Neural cell (in vitro differentiated cells): ENCODE measurements at regions not wholly inside any gene's neighbourhood (a gene's known extent, or its start where the extent isn't known, plus 50 kb on each side); places are given as distances from the start of the nearest gene placed in this dataset.

Source experiments
- H2AFZ ChIP-seq: fragments of 200-600, 300-800 bp; sonication (generic), shearing (Covaris generic); 2 replicates; pipeline ENCODE4 v1.6.0; 2014; ENCODE audit warnings: low read depth, mild to moderate bottlenecking, antibody characterized with exemption, low read length, moderate library complexity
- H3F3A ChIP-seq: fragments of 200-600 bp; shearing (Covaris generic); 2 replicates; pipeline ENCODE4 v1.6.1; 2016; ENCODE audit warnings: mild to moderate bottlenecking, moderate library complexity, mixed read lengths, antibody characterized with exemption, low read length; ENCODE audit not compliant: insufficient read depth, poor library complexity, severe bottlenecking
- H3K27ac ChIP-seq: fragments of 200-600, 300-800 bp; sonication (generic), shearing (Covaris generic); 2 replicates; pipeline ENCODE4 v1.5.1; 2014; ENCODE audit warnings: mild to moderate bottlenecking, low read length, moderate library complexity
- H3K27me3 ChIP-seq: fragments of 300-800, 200-600 bp; sonication (generic), shearing (Covaris generic); 2 replicates; pipeline ENCODE4 v1.6.0; 2014; ENCODE audit warnings: mild to moderate bottlenecking, low read depth, low read length, moderate library complexity; ENCODE audit not compliant: insufficient read depth
- H3K36me3 ChIP-seq: fragments of 300-800, 200-600 bp; sonication (generic), shearing (Covaris generic); 2 replicates; pipeline ENCODE4 v1.5.1; 2014; ENCODE audit warnings: mild to moderate bottlenecking, antibody characterized with exemption, low read length, moderate library complexity; ENCODE audit not compliant: insufficient read depth
- H3K4me2 ChIP-seq: fragments of 300-800, 200-600 bp; sonication (generic), shearing (Covaris generic); 2 replicates; pipeline ENCODE4 v1.6.0; 2014; ENCODE audit warnings: mild to moderate bottlenecking, low read length
- H3K4me3 ChIP-seq: fragments of 300-800, 200-600 bp; sonication (generic), shearing (Covaris generic); 2 replicates; pipeline ENCODE4 v1.5.1; 2014; ENCODE audit warnings: mild to moderate bottlenecking, low read length, moderate library complexity
- H3K79me2 ChIP-seq: fragments of 200-600 bp; shearing (Covaris generic); replicated peaks from 2 replicates; pipeline ENCODE4 v1.6.0; 2014; ENCODE audit warnings: mild to moderate bottlenecking, low read length, moderate library complexity; ENCODE audit not compliant: insufficient read depth
- H3K9ac ChIP-seq: fragments of 300-800, 200-600 bp; sonication (generic), shearing (Covaris generic); 2 replicates; pipeline ENCODE4 v1.6.1; 2016; ENCODE audit warnings: mild to moderate bottlenecking, low read length, mixed read lengths
- H3K9me2 ChIP-seq: fragments of 200-600 bp; shearing (Covaris generic); 2 replicates; pipeline ENCODE4 v1.6.1; 2016; ENCODE audit warnings: mild to moderate bottlenecking, low read length, mixed read lengths; ENCODE audit not compliant: insufficient read depth
- H3K9me3 ChIP-seq: fragments of 200-600, 300-800 bp; sonication (generic), shearing (Covaris generic); 2 replicates; pipeline ENCODE4 v1.6.1; 2016; ENCODE audit warnings: mild to moderate bottlenecking, mixed run types, low read length, moderate library complexity, mixed read lengths
- H4K20me1 ChIP-seq: fragments of 200-600 bp; shearing (Covaris generic); 2 replicates; pipeline ENCODE4 v1.6.1; 2016; ENCODE audit warnings: mild to moderate bottlenecking, mixed run types; ENCODE audit not compliant: insufficient read depth
- CTCF ChIP-seq: fragments of 450-650 bp; IDR thresholded peaks from 2 replicates; pipeline ENCODE4 v1.5.1; 2014; ENCODE audit warnings: antibody characterized with exemption, mild to moderate bottlenecking, moderate library complexity; ENCODE audit not compliant: poor library complexity, severe bottlenecking
- EP300 ChIP-seq: fragments of 450-650 bp; conservative IDR thresholded peaks from 2 replicates; pipeline ENCODE4 v1.6.1; 2014; ENCODE audit warnings: antibody characterized with exemption, mild to moderate bottlenecking, moderate library complexity; ENCODE audit not compliant: poor library complexity, severe bottlenecking
- EZH2 ChIP-seq: fragments of 200-600, 300-800 bp; shearing (Covaris generic), sonication (generic); IDR thresholded peaks from 2 replicates; pipeline ENCODE4 v1.6.1; 2014; ENCODE audit warnings: antibody characterized with exemption, low read length, borderline replicate concordance, mild to moderate bottlenecking; ENCODE audit not compliant: insufficient read depth, poor library complexity, severe bottlenecking
- MXI1 ChIP-seq: fragments of 450-650 bp; conservative IDR thresholded peaks from 2 replicates; pipeline ENCODE4 v1.6.1; 2014; ENCODE audit warnings: antibody characterized with exemption, mild to moderate bottlenecking; ENCODE audit not compliant: poor library complexity, severe bottlenecking
- POLR2AphosphoS5 ChIP-seq: IDR thresholded peaks from 2 replicates; pipeline ENCODE4 v1.6.1; 2012
- RAD21 ChIP-seq: fragments of 450-650 bp; conservative IDR thresholded peaks from 2 replicates; pipeline ENCODE4 v1.6.1; 2014; ENCODE audit warnings: antibody characterized with exemption, mild to moderate bottlenecking, moderate library complexity
- REST ChIP-seq: IDR thresholded peaks from 2 replicates; pipeline ENCODE4 v1.6.1; 2012; ENCODE audit warnings: borderline replicate concordance
- SMC3 ChIP-seq: fragments of 450-650 bp; conservative IDR thresholded peaks from 2 replicates; pipeline ENCODE4 v1.6.1; 2014; ENCODE audit warnings: antibody characterized with exemption, mild to moderate bottlenecking, moderate library complexity; ENCODE audit not compliant: poor library complexity
- TAF1 ChIP-seq: IDR thresholded peaks from 2 replicates; pipeline ENCODE4 v1.6.1; 2012; ENCODE audit warnings: low read depth

- TF ChIP-seq EP300 (no peak), POLR2AphosphoS5 (no peak), RAD21 (no peak), REST (no peak), TAF1 (no peak), MXI1 (no peak), EZH2 (no peak), CTCF (no peak), SMC3 (no peak)
- H3K4me2 ChIP-seq, result no peak overlapping the region
Measured at GRCh38 chr18:60134806-60135205, 235.0 kb downstream of the PMAIP1 start.

GRCh38 chr18:60130284-60130683, 230.5 kb downstream of the PMAIP1 start:
- no peaks in the 10 kb centered on the region for H4K20me1 ChIP-seq
- no peaks in the 10 kb centered on the region for H3K9me2 ChIP-seq
- H3K9ac ChIP-seq, result no peak overlapping the region
- H3K9me3 ChIP-seq, result no peaks in the 10 kb centered on the region
- no peaks in the 10 kb centered on the region for H3K79me2 ChIP-seq
- no peak overlapping the region for H3K4me2 ChIP-seq
- H3K27ac ChIP-seq, result no peak overlapping the region
- no peak overlapping the region for H2AFZ ChIP-seq
- H3K4me3 ChIP-seq, result no peak overlapping the region
- no peaks in the 10 kb centered on the region for H3K36me3 ChIP-seq
- H3K27me3 ChIP-seq, result no peaks in the 10 kb centered on the region
- H3F3A ChIP-seq, result no peaks in the 10 kb centered on the region
- TF ChIP-seq REST (no peak), POLR2AphosphoS5 (no peak), MXI1 (no peak), EZH2 (no peak), TAF1 (no peak), CTCF (no peak), EP300 (no peak), RAD21 (no peak), SMC3 (no peak)

More at GRCh38 chr18:60134806-60135205, 235.0 kb downstream of the PMAIP1 start:
- no peaks in the 10 kb centered on the region for H3F3A ChIP-seq
- H3K36me3 ChIP-seq, result no peaks in the 10 kb centered on the region
- H3K9ac ChIP-seq, result no peak overlapping the region
- no peak overlapping the region for H2AFZ ChIP-seq
- no peaks in the 10 kb centered on the region for H4K20me1 ChIP-seq
- no peaks in the 10 kb centered on the region for H3K27me3 ChIP-seq
- no peak overlapping the region for H3K27ac ChIP-seq
- H3K79me2 ChIP-seq, result no peaks in the 10 kb centered on the region
- H3K9me3 ChIP-seq, result no peaks in the 10 kb centered on the region
- H3K9me2 ChIP-seq, result no peaks in the 10 kb centered on the region
- no peak overlapping the region for H3K4me3 ChIP-seq
